Effector CD8-positive, alpha-beta T cell (primary cell): ENCODE measurements at regions not wholly inside any gene's neighbourhood (a gene's known extent, or its start where the extent isn't known, plus 50 kb on each side); places are given as distances from the start of the nearest gene placed in this dataset.
"Not testable (repeated sequence)": the region's sequence is repeated elsewhere in the genome, so short reads cannot be mapped to it uniquely, and the experiment has no call there.

Source experiments
- DNase-seq: peaks from one replicate; lab custom pipeline; 2025; lab: John Stamatoyannopoulos, UW

- DNase-seq = no peak
Observed at GRCh38 chrX:26597981-26598380, 382.0 kb downstream of the MAGEB5 start.

GRCh38 chrX:26590849-26591248 lies 374.9 kb downstream of the MAGEB5 start:
- no peak for DNase-seq

GRCh38 chrX:26586570-26586969 lies 370.6 kb downstream of the MAGEB5 start:
- DNase-seq = no peak

- DNase-seq = no peak
Observed at GRCh38 chrX:26581091-26581490, 365.1 kb downstream of the MAGEB5 start.

GRCh38 chrX:26580021-26580420 lies 364.1 kb downstream of the MAGEB5 start:
- no peak for DNase-seq

- DNase-seq = no peak
Observed at GRCh38 chrX:26574234-26574633, 358.3 kb downstream of the MAGEB5 start.

- DNase-seq = no peak
Observed at GRCh38 chrX:26562156-26562555, 346.2 kb downstream of the MAGEB5 start.

- no peak for DNase-seq
Observed at GRCh38 chrX:26559855-26560254, 343.9 kb downstream of the MAGEB5 start.

GRCh38 chrX:26558719-26559386 lies 342.9 kb downstream of the MAGEB5 start:
- DNase-seq = no peak

GRCh38 chrX:26557691-26558321 lies 341.8 kb downstream of the MAGEB5 start:
- no peak for DNase-seq

GRCh38 chrX:26525768-26526167 lies 309.8 kb downstream of the MAGEB5 start:
- DNase-seq = not testable (repeated sequence)

- no peak for DNase-seq
Observed at GRCh38 chrX:26522501-26522900, 306.5 kb downstream of the MAGEB5 start.

GRCh38 chrX:26511589-26512363 lies 295.8 kb downstream of the MAGEB5 start:
- DNase-seq = no peak

GRCh38 chrX:26470941-26471340 lies 255.0 kb downstream of the MAGEB5 start:
- no peak for DNase-seq

GRCh38 chrX:26466387-26466786 lies 250.4 kb downstream of the MAGEB5 start:
- DNase-seq = no peak

- no peak for DNase-seq
Observed at GRCh38 chrX:26445288-26445687, 229.3 kb downstream of the MAGEB5 start.

GRCh38 chrX:26444417-26444816 lies 228.4 kb downstream of the MAGEB5 start:
- DNase-seq = not testable (repeated sequence)

- DNase-seq = no peak
Observed at GRCh38 chrX:26442340-26442739, 226.4 kb downstream of the MAGEB5 start.

- DNase-seq = no peak
Observed at GRCh38 chrX:26414534-26414933, 198.6 kb downstream of the MAGEB5 start.

- DNase-seq = no peak
Observed at GRCh38 chrX:26411045-26411444, 195.1 kb downstream of the MAGEB5 start.

- no peak for DNase-seq
Observed at GRCh38 chrX:26409636-26410035, 193.7 kb downstream of the MAGEB5 start.

- DNase-seq = no peak
Observed at GRCh38 chrX:26387906-26388305, 171.9 kb downstream of the MAGEB5 start.
